CD4-positive, alpha-beta T cell treated with Interleukin-4 for 1 hour (primary cell): ENCODE measurements at regions not wholly inside any gene's neighbourhood (a gene's known extent, or its start where the extent isn't known, plus 50 kb on each side); places are given as distances from the start of the nearest gene placed in this dataset.

Experiments used
- DNase-seq, 2 donors: peaks; one replicate each; pipeline ENCODE4 v3.0.0-alpha.2; 2020 to 2022

- no peak for DNase-seq
These were observed 145.0 kb upstream of the GHITM start for GRCh38 chr10:83994325-83994724.

GRCh38 chr10:83995738-83996331 is 143.5 kb upstream of the GHITM start:
- peak in 1 of 2 donors; percentile 10 for DNase-seq

GRCh38 chr10:84004221-84004620 is 135.1 kb upstream of the GHITM start:
- no peak for DNase-seq

- no peak for DNase-seq
These were observed 133.9 kb upstream of the GHITM start for GRCh38 chr10:84005403-84005802.

- no peak for DNase-seq
These were observed 131.8 kb upstream of the GHITM start for GRCh38 chr10:84007482-84007881.

GRCh38 chr10:84008878-84009277 is 130.4 kb upstream of the GHITM start:
- DNase-seq: no peak

- no peak for DNase-seq
These were observed 126.9 kb upstream of the GHITM start for GRCh38 chr10:84012431-84012830.

GRCh38 chr10:84012831-84013458 is 126.4 kb upstream of the GHITM start:
- DNase-seq: no peak

GRCh38 chr10:84015877-84016595 is 123.3 kb upstream of the GHITM start:
- DNase-seq: no peak

GRCh38 chr10:84018826-84019225 is 120.5 kb upstream of the GHITM start:
- no peak for DNase-seq

GRCh38 chr10:84019854-84020458 is 119.4 kb upstream of the GHITM start:
- peak in 1 of 2 donors; percentile 11 for DNase-seq

- DNase-seq: peak in 1 of 2 donors; percentile 19
These were observed 112.5 kb upstream of the GHITM start for GRCh38 chr10:84026821-84027257.

GRCh38 chr10:84029840-84030239 is 109.5 kb upstream of the GHITM start:
- no peak for DNase-seq

GRCh38 chr10:84038035-84038434 is 101.3 kb upstream of the GHITM start:
- no peak for DNase-seq

- DNase-seq: no peak
These were observed 99.4 kb upstream of the GHITM start for GRCh38 chr10:84039957-84040356.

GRCh38 chr10:84047258-84048010 is 91.9 kb upstream of the GHITM start:
- no peak for DNase-seq

GRCh38 chr10:84049645-84050011 is 89.7 kb upstream of the GHITM start:
- no peak for DNase-seq

- DNase-seq: no peak
These were observed 85.7 kb upstream of the GHITM start for GRCh38 chr10:84053626-84054025.

GRCh38 chr10:84054743-84055142 is 84.6 kb upstream of the GHITM start:
- no peak for DNase-seq

- DNase-seq: no peak
These were observed 79.8 kb upstream of the GHITM start for GRCh38 chr10:84059526-84059925.

- DNase-seq: no peak
These were observed 75.9 kb upstream of the GHITM start for GRCh38 chr10:84063440-84063839.

GRCh38 chr10:84065804-84066601 is 73.3 kb upstream of the GHITM start:
- no peak for DNase-seq
